Vagina (tissue), 2 donors: ENCODE measurements at regions not wholly inside any gene's neighbourhood (a gene's known extent, or its start where the extent isn't known, plus 50 kb on each side); places are given as distances from the start of the nearest gene placed in this dataset.

Experiments used
- DNase-seq, 2 donors: peaks; one replicate each; pipeline ENCODE4 v3.0.0-alpha.2; 2017; ENCODE audit errors: extremely low spot score in 2 of 2
- H3K27ac ChIP-seq: fragments of 200-600 bp; sonication (generic); one replicate; pipeline ENCODE4 v1.5.1; 2019
- H3K27me3 ChIP-seq: fragments of 200-600 bp; sonication (generic); one replicate; pipeline ENCODE4 v1.5.1; 2019
- H3K36me3 ChIP-seq, 2 donors: fragments of 200-600 bp; sonication (generic); one replicate each; pipeline ENCODE4 v1.5.1; 2017 to 2019
- H3K4me1 ChIP-seq: fragments of 200-600 bp; sonication (generic); one replicate; pipeline ENCODE4 v1.5.1; 2019
- H3K4me3 ChIP-seq, 2 donors: fragments of 200-600 bp; sonication (generic); 1 replicate in 1 of 2; 2 replicates in 1 of 2; pipeline ENCODE4 v1.5.1; 2016 to 2019
- H3K9me3 ChIP-seq: fragments of 200-600 bp; sonication (generic); one replicate; pipeline ENCODE4 v1.5.1; 2019
- CTCF ChIP-seq, 3 experiments: fragments of 450-650 bp in 2 of 3; fragments of 200-600 bp in 1 of 3; sonication (generic) in 1 of 3; IDR thresholded peaks; one replicate each; pipeline ENCODE4 v1.5.1; 2017 to 2019; ENCODE audit warnings: antibody characterized with exemption in 3 of 3, mild to moderate bottlenecking in 2 of 3, moderate library complexity in 2 of 3
- POLR2A ChIP-seq, 2 donors: fragments of 450-650 bp; IDR thresholded peaks; one replicate each; pipeline ENCODE4 v1.6.1; 2017; ENCODE audit warnings: antibody characterized with exemption in 2 of 2, mild to moderate bottlenecking in 2 of 2, moderate library complexity in 2 of 2
- POLR2AphosphoS5 ChIP-seq, 2 donors: sonication (generic); formaldehyde crosslinking; IDR thresholded peaks; one replicate each; pipeline ENCODE4 v1.9.0; 2017; ENCODE audit warnings: antibody characterized with exemption in 2 of 2, mild to moderate bottlenecking in 2 of 2, low read depth in 1 of 2; ENCODE audit not compliant: insufficient read depth in 1 of 2
- intact Hi-C: fragments of 100-400 bp; cut with DNase I; formaldehyde crosslinking; loops from one replicate; pipeline ENCODE4 v1.15.1; 2023

DNA sequence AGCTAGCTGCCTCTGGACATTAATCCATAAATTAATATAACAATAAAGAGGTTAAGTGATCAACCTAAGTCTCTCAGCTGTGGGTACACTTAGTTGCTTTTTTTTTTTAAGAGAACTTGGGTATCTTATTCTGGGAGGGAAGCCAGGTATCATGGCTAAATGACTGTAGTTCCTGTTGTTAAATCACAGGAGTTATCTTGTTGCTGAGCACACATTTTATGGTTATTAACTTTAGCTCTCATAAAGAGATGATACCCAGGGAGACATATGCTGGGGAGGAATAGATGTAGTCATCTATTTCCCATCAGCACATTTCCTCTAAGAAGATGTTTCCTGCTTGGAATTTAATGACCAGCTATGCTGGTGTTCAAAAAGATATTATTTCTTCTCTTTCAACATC, 227.8 kb downstream of the PTGER3 start:
- no peaks in the 10 kb centered on the region for H3K4me1 ChIP-seq
- intact Hi-C loops: no loop called here
- H3K4me3 ChIP-seq: no peak overlapping the region
- DNase-seq: no peak
- no peak overlapping the region for H3K27ac ChIP-seq
- TF ChIP-seq POLR2AphosphoS5 (IDR thresholded peaks at IDR 0.05; ENCODE audit: insufficient read depth in 1 of 2, low read depth in 1 of 2) (no peak), CTCF (IDR thresholded peaks at IDR 0.05) (no peak), POLR2A (IDR thresholded peaks at IDR 0.05) (no peak)
- H3K9me3 ChIP-seq: no peaks in the 10 kb centered on the region
- no peaks in the 10 kb centered on the region for H3K27me3 ChIP-seq
- no peaks in the 10 kb centered on the region for H3K36me3 ChIP-seq

- Histone ChIP-seq H3K9me3 (no peaks in the 10 kb centered on the region), H3K27me3 (no peaks in the 10 kb centered on the region), H3K36me3 (no peaks in the 10 kb centered on the region), H3K27ac (no peak overlapping the region), H3K4me3 (no peak overlapping the region), H3K4me1 (no peaks in the 10 kb centered on the region)
- no peak for DNase-seq
- intact Hi-C loops: no loop called here
- no peak for TF ChIP-seq CTCF (IDR thresholded peaks at IDR 0.05)
- no peak for TF ChIP-seq POLR2A (IDR thresholded peaks at IDR 0.05)
- no peak for TF ChIP-seq POLR2AphosphoS5 (IDR thresholded peaks at IDR 0.05; ENCODE audit: insufficient read depth in 1 of 2, low read depth in 1 of 2)
Observed at GRCh38 chr1:70820396-70820795, 227.2 kb downstream of the PTGER3 start.

DNA sequence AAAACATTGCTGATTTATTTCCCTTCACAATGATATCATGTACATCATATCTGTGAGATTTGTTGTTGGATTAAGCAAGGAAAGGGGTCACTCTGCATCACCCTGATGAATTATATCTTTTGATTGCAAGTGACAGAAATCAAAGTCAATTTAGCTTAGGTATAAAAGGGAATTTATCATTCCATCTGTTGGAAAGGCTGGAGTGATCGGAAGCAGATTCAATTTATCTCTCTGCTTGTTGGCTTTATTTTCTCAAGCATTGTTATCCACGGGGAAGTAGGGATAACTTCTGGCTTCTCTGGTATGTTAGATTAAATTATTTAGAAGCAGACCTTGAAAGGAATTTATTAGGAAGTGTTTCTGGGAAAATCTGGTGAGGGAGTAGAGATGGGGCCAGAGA, 226.6 kb downstream of the PTGER3 start:
- no peak overlapping the region for H3K4me3 ChIP-seq
- H3K9me3 ChIP-seq: no peaks in the 10 kb centered on the region
- no peaks in the 10 kb centered on the region for H3K27me3 ChIP-seq
- no peaks in the 10 kb centered on the region for H3K36me3 ChIP-seq
- intact Hi-C loops: no loop called here
- no peak for DNase-seq
- no peaks in the 10 kb centered on the region for H3K4me1 ChIP-seq
- no peak overlapping the region for H3K27ac ChIP-seq
- TF ChIP-seq CTCF (IDR thresholded peaks at IDR 0.05) (no peak), POLR2A (IDR thresholded peaks at IDR 0.05) (no peak), POLR2AphosphoS5 (IDR thresholded peaks at IDR 0.05; ENCODE audit: insufficient read depth in 1 of 2, low read depth in 1 of 2) (no peak)

DNA sequence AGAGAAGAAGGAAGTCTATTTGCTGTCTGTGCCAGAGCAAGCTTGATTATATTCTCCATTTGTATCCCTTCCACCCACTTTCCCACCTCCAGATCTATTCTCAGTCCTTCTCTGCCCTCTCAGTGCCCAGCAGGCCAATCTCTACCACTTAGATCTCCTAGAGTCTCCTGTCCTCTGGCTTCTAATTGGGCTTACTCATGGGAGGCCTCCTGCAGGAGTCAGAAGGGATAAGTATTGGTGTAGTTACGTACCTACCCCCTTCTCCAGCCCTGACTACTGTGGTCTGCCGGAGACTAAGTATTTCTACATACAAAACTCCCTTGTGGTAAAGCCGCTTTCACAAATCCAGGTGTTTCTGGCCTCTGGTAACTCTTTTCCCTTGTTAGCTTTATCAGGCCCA, 221.2 kb downstream of the PTGER3 start:
- H3K9me3 ChIP-seq: no peaks in the 10 kb centered on the region
- DNase-seq: no peak
- no peaks in the 10 kb centered on the region for H3K36me3 ChIP-seq
- H3K4me3 ChIP-seq: no peak overlapping the region
- no peak overlapping the region for H3K27ac ChIP-seq
- no peak for TF ChIP-seq POLR2A (IDR thresholded peaks at IDR 0.05)
- TF ChIP-seq POLR2AphosphoS5 (IDR thresholded peaks at IDR 0.05; ENCODE audit: insufficient read depth in 1 of 2, low read depth in 1 of 2): no peak
- no peak for TF ChIP-seq CTCF (IDR thresholded peaks at IDR 0.05)
- intact Hi-C loops: no loop called here
- no peaks in the 10 kb centered on the region for H3K27me3 ChIP-seq
- H3K4me1 ChIP-seq: no peaks in the 10 kb centered on the region

DNA sequence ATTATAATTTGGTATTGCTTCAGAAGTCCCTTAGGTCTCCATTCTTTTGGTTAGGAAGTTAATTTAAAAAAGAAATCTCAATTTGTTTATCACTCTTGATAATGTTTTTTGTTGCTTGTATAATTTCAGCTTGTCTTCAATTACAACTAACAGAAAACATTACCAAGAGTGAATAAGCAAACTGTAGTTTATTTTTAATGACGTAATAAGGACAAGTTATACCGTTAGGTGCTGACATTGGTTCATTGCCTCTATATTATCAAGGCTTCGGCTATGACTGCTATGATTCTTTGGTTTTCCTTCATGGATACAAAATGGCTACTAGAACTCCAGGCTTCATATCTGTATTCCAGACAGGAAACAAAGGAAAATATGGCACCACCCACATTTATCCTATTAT, 220.6 kb downstream of the PTGER3 start:
- intact Hi-C loops: no loop called here
- no peaks in the 10 kb centered on the region for H3K9me3 ChIP-seq
- H3K4me1 ChIP-seq: no peaks in the 10 kb centered on the region
- no peak for DNase-seq
- no peaks in the 10 kb centered on the region for H3K27me3 ChIP-seq
- no peaks in the 10 kb centered on the region for H3K36me3 ChIP-seq
- H3K27ac ChIP-seq: no peak overlapping the region
- no peak overlapping the region for H3K4me3 ChIP-seq
- no peak for TF ChIP-seq POLR2AphosphoS5 (IDR thresholded peaks at IDR 0.05; ENCODE audit: insufficient read depth in 1 of 2, low read depth in 1 of 2)
- TF ChIP-seq POLR2A (IDR thresholded peaks at IDR 0.05): no peak
- no peak for TF ChIP-seq CTCF (IDR thresholded peaks at IDR 0.05)
